ENCODE measurements at regions not wholly inside any gene's neighbourhood (a gene's known extent, or its start where the extent isn't known, plus 50 kb on each side); places are given as distances from the start of the nearest gene placed in this dataset.
"Not testable (repeated sequence)": the region's sequence is repeated elsewhere in the genome, so short reads cannot be mapped to it uniquely, and the experiment has no call there.

DNA sequence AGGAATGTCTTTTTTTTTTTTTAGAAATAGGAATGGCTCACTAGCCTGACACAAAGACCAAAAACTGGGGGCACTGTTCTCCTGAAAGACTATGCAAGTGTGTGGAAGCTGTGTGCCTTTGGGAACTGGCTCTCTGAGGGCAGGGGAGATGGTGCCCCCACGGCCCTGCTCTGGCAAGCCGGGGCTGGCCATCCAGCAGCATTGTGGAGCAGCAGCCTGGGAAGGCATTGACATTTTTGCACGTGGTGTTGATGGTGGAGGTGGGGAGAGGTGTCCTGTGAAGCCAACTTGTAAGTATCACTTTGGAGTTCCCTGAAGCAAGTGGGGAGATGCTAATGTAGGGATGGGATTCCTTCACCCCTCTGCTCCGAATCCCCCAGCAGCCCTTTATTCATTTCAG lies 460.1 kb downstream of the RPS6KC1 start:
- DNase-seq: no peak
- Mint-ChIP-seq H3K27me3 (peaks cover 10% of the 10 kb centered on the region), H3K9me3 (peaks cover 1% of the 10 kb centered on the region), H3K4me3 (no peak overlapping the region), H3K27ac (no peak overlapping the region), H3K36me3 (no peaks in the 10 kb centered on the region), H3K4me1 (no peaks in the 10 kb centered on the region)

DNA sequence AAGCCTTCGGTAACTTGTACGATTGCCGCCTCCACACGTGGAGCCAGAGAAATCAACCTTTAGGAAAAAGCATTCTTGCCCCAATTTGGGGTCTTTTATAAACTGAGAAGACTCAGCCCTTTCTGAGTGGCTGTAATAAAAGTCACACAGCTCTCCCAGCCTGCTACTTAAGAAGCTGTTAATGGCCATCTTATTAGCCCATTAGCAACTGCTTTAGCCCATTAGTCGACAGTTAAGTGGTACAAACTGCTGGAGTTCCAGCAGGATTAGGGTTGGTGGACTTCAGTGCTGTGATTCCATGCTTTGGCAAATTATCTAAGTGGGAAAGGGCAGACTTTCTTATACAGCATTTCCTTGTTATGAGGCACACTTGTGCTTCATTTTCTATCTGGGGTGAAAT lies 461.3 kb downstream of the RPS6KC1 start:
- Mint-ChIP-seq H3K27ac (no peak overlapping the region), H3K4me1 (no peaks in the 10 kb centered on the region), H3K4me3 (no peak overlapping the region), H3K9me3 (peaks cover 1% of the 10 kb centered on the region), H3K27me3 (peaks cover 10% of the 10 kb centered on the region), H3K36me3 (no peaks in the 10 kb centered on the region)
- DNase-seq: no peak

DNA sequence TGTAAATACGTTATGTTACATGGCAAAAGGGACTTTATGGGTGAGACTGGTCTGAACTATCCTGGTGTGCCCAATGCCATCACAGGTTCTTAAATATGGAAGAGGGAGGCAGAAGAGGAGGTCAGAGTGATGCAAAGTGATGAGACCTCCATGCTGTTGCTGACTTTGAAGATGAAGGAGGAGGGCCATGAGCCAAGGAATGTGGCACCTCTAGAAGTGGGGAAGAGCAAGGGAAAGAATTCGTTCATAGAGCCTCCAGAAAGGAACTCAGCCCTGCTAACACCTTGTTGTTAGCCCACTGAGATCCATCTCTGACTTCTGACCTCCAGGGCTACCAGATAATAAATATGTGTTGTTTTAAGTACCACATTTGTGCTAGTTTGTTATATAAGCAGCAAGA lies 462.0 kb downstream of the RPS6KC1 start:
- H3K9me3 Mint-ChIP-seq: peaks cover 1% of the 10 kb centered on the region
- no peak overlapping the region for H3K4me3 Mint-ChIP-seq
- no peaks in the 10 kb centered on the region for H3K4me1 Mint-ChIP-seq
- H3K27ac Mint-ChIP-seq: no peak overlapping the region
- DNase-seq: no peak
- H3K27me3 Mint-ChIP-seq: peaks cover 10% of the 10 kb centered on the region
- H3K36me3 Mint-ChIP-seq: no peaks in the 10 kb centered on the region

DNA sequence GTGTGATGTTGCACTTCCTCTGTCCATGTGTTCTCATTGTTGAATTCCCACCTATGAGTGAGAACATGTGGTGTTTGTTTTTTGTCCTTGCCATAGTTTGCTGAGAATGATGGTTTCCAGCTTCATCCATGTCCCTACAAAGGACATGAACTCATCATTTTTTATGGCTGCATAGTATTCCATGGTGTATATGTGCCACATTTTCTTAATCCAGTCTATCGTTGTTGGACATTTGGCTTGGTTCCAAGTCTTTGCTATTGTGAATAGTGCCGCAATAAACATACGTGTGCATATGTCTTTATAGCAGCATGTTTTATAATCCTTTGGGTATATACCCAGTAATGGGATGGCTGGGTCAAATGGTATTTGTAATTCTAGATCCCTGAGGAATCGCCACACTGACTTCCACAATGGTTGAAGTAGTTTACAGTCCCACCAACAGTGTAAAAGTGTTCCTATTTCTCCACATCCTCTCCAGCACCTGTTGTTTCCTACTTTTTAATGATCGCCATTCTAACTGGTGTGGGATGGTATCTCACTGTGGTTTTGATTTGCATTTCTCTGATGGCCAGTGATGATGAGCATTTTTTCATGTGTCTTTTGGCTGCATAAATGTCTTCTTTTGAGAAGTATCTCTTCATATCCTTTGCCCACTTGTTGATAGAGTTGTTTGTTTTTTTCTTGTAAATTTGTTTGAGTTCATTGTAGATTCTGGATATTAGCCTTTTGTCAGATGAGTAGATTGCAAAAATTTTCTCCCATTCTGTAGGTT lies 463.6 kb downstream of the RPS6KC1 start:
- H3K36me3 Mint-ChIP-seq, H3K4me3 Mint-ChIP-seq, H3K9me3 Mint-ChIP-seq, H3K27ac Mint-ChIP-seq, H3K4me1 Mint-ChIP-seq, DNase-seq: not testable (repeated sequence)
- peaks cover 17% of the 10 kb centered on the region for H3K27me3 Mint-ChIP-seq

DNA sequence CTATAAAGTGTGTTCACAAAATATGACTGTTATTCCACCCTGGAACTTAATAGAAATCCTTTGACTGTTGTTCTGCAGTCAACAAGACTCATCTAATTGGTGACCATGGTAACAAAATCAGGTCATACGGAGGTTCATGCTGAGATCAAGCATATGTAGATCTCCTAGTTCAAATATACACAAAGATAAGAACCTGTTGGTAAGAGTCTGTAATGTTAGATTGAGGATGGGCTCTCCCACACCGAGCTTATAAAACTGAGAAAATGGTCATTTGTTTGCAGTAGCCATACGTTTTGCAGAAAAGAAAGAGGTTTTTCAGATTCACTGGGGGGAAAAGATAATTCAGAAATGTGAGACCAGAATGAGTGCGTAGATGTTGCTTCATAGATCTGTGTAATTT lies 468.1 kb downstream of the RPS6KC1 start:
- no peak for DNase-seq
- Mint-ChIP-seq H3K36me3 (no peaks in the 10 kb centered on the region), H3K4me3 (no peak overlapping the region), H3K27ac (no peak overlapping the region), H3K9me3 (peaks cover 5% of the 10 kb centered on the region), H3K27me3 (peaks cover 14% of the 10 kb centered on the region), H3K4me1 (no peaks in the 10 kb centered on the region)

DNA sequence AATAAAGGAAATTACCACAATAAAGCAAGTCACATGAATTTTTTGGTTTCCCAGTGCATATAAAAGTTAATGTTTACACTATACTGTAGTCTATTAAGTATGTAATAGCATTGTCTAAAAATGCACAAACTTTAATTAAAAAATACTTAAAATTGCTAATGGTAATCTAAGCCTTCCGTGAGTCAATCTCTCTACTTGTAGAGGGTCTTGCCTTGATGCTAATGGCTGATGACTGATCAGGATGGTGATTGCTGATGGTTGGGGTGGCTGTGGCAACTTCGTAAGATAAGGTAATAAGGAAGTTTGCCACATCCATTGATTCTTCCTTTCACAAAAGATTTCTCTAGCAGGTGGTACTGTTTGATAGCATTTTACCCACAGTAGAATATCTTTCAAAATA lies 466.6 kb upstream of the PROX1 start:
- Mint-ChIP-seq H3K27me3 (peaks cover 14% of the 10 kb centered on the region), H3K4me1 (no peaks in the 10 kb centered on the region), H3K27ac (no peak overlapping the region), H3K36me3 (no peaks in the 10 kb centered on the region), H3K9me3 (peaks cover 4% of the 10 kb centered on the region), H3K4me3 (no peak overlapping the region)
- DNase-seq: no peak

DNA sequence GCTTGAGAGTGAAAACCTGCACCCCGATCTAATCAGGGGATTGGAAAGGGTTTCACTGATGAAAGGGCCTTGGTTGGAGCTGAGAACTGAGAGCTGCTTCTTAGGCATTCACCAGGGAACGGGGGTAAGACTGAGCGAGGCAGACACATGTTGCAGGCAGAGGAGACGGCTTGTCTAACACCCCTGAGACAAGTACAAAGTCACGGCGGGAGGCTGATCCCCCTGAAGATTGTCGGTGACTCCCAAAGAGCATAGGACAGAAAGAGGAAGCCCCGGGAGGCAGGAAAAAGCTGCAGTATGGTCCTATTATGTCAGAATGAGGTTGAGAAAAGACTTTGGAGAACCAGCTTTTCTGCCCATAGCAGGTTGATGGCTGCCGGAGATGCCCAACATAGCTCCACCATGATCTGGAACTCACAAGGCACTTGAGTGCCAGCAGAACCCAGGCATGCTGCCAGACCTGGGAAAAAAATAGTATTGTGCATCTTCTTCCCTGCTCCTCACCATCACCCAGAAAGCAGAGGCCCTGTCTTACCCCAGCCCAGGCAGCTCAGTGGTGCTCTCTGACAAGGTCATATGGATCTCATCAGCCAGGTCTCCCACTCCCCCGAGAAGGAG lies 463.9 kb upstream of the PROX1 start:
- no peak for DNase-seq
- Mint-ChIP-seq H3K27me3 (peaks cover 9% of the 10 kb centered on the region), H3K9me3 (peaks cover 4% of the 10 kb centered on the region), H3K36me3 (no peaks in the 10 kb centered on the region), H3K4me3 (no peak overlapping the region), H3K27ac (no peak overlapping the region), H3K4me1 (no peaks in the 10 kb centered on the region)

DNA sequence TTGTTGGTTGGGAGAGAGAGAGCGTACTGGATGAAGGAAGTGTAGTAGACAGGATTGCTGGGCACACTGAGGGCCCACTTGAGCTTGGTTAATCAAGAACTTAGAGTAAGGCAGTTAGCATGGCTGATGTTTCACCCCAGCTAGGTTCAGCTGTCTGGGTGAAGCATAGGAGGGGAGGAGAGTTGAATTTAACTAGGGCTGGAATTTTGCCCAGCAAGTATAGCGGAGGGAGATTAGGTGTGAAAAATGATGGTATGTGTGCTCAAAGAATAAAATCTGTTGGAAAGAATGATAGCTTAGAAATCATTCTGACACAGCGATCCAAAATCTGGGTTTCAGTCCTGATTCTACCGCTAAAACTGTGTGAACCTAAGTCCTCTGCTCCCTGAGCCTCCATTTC lies 461.5 kb upstream of the PROX1 start:
- no peak overlapping the region for H3K4me3 Mint-ChIP-seq
- no peaks in the 10 kb centered on the region for H3K27me3 Mint-ChIP-seq
- H3K9me3 Mint-ChIP-seq: peaks cover 4% of the 10 kb centered on the region
- H3K4me1 Mint-ChIP-seq: no peaks in the 10 kb centered on the region
- DNase-seq: no peak
- H3K36me3 Mint-ChIP-seq: no peaks in the 10 kb centered on the region
- no peak overlapping the region for H3K27ac Mint-ChIP-seq

DNA sequence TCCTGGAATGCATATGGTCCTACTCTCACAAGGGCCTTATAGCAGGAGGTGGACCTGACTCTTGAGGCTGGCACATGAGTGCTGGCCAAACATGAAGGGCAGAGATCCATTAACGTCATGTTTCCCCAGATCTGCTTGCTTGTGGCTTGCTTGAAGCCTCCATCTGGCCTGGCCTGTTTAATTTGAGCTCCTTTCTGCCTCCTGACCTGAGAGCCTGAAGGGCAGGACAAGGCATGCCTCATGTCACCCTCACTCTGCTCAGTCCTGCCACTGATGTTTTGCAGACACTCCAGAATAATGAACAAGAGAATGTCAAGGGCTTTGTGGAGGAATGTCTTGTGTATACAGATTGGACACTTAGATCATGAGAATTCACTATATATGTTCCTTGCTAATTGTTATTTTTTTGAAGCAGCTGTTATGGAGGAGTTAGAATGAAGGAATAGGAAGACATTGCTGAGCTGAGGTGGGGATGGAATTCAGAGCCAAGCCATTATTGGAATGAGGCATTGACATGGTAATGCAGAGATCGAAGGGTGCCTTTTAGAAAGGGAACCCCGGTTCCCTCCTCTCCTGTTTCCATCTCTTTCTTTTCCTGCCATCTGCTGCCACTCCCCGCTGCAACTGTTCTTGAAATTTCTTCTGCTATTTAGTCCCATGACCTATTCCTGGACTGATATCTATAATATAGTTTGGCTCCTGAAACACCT lies 457.0 kb upstream of the PROX1 start:
- H3K4me3 Mint-ChIP-seq: no peak overlapping the region
- DNase-seq: no peak
- H3K27ac Mint-ChIP-seq: no peak overlapping the region
- no peaks in the 10 kb centered on the region for H3K27me3 Mint-ChIP-seq
- no peaks in the 10 kb centered on the region for H3K9me3 Mint-ChIP-seq
- H3K4me1 Mint-ChIP-seq: no peaks in the 10 kb centered on the region
- H3K36me3 Mint-ChIP-seq: no peaks in the 10 kb centered on the region

DNA sequence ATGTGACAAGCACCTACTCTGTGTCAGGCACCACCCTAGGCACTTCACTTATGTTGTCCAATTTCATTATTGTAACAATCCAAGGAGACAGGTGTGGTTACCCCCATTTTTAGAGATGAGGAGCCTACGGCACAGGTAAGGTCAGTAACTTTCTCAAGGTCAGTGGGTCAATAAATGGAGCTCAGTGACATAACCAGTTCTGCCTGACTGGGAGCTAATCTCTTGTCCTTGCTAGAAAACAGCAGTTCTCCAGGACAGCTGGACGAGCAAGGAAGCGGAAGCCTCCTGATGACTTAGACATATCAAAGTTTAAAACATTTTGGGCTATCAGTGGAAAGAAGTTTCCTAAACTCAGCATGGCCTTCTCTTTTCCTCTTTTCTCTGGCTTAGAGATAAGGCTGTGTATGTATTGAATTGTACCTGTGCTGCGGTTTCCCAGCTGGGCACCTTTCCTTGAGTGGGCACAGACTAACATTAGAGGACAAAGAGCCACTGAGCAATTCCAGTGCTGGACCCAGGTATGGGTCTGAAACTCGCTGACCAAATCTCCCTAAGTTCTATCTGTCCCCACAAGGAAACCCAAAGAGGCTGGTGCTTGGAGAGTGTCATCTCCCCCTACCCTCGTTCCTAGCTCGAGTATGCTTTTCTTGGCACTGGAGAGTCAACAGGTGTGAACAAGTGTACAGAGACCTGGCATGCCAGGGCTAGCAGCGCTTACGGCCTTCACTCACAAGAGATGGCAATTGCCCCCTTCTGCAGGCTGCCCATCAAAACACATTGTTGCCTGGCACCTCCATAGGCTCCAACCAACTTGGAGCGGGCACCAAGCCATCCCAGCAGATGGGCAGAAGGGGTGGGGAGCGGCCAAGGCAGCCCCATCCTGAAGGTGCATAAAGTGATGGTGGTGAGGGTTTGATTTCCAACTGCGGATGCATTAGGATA lies 456.1 kb upstream of the PROX1 start:
- no peak overlapping the region for H3K27ac Mint-ChIP-seq
- no peak overlapping the region for H3K4me3 Mint-ChIP-seq
- H3K27me3 Mint-ChIP-seq: no peaks in the 10 kb centered on the region
- no peak for DNase-seq
- H3K36me3 Mint-ChIP-seq: no peaks in the 10 kb centered on the region
- H3K4me1 Mint-ChIP-seq: no peaks in the 10 kb centered on the region
- no peaks in the 10 kb centered on the region for H3K9me3 Mint-ChIP-seq

DNA sequence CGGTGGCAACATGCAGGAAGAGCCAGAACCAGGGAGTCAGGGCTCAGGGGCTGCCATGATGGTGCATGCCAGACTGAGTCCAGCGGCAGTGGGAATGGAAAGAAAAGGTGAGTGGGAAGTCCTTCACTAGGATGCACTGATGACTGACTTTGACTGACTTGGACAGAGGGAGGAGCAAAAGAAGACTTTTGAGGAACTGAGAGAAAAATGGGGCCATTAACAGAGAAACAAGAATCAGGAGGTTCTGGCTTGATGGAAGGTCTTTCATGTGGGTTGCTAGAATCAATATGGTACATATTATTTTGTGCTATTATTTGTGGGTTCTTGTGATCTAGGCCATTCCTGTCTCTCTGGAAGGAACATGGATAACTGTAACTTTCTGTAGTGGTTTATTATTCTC lies 454.6 kb upstream of the PROX1 start:
- H3K27ac Mint-ChIP-seq: no peak overlapping the region
- H3K9me3 Mint-ChIP-seq: no peaks in the 10 kb centered on the region

DNA sequence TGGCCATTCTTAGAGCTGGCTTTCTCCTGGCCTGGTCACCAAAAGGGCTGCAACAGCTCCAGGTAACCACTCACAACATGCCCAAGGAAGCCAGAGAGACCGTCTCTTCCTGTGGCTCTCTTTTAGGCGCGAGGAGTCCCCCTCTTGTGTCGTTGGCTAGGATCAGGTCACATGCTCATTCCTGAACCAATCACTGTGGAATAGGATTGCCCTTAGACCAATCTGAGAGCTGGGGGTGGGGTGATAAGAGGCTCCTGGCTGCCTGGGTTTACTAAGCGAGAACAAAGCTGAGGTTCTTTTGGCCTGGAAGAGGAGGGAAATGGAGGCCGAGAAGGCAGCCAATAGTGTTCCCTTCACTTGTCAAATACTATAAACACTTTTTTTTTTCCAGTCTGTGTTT lies 452.1 kb upstream of the PROX1 start:
- Mint-ChIP-seq H3K4me3 (no peak overlapping the region), H3K9me3 (no peaks in the 10 kb centered on the region), H3K4me1 (no peaks in the 10 kb centered on the region), H3K27me3 (no peaks in the 10 kb centered on the region), H3K36me3 (no peaks in the 10 kb centered on the region), H3K27ac (no peak overlapping the region)
- DNase-seq: no peak

More for the DNA sequence above, 454.6 kb upstream of the PROX1 start:
- Mint-ChIP-seq H3K4me3 (no peak overlapping the region), H3K27me3 (no peaks in the 10 kb centered on the region), H3K4me1 (no peaks in the 10 kb centered on the region), H3K36me3 (no peaks in the 10 kb centered on the region)
- no peak for DNase-seq

DNA sequence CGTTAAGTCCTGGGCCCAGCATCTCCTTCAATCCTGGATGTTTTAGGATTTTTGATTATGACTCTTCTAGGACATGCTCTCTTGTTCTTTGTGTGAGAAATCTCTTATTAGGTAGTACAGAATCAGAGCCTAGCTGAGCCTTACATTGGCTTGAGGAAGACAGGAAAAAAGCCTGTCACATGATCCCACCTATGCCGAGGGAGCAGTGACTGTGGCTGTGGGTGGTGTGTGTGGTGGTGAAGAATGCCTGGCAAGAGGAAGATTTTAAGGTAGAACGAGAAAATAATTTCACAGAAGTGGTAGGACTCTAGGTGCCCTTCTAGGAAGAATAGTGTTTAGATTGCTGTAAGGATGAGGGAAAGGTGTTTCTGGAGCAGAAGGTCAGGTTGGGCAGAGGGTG lies 449.5 kb upstream of the PROX1 start:
- H3K4me1 Mint-ChIP-seq: no peaks in the 10 kb centered on the region
- no peak overlapping the region for H3K4me3 Mint-ChIP-seq
- H3K27ac Mint-ChIP-seq: no peak overlapping the region
- no peaks in the 10 kb centered on the region for H3K9me3 Mint-ChIP-seq
- H3K36me3 Mint-ChIP-seq: no peaks in the 10 kb centered on the region
- DNase-seq: no peak
- H3K27me3 Mint-ChIP-seq: no peaks in the 10 kb centered on the region

DNA sequence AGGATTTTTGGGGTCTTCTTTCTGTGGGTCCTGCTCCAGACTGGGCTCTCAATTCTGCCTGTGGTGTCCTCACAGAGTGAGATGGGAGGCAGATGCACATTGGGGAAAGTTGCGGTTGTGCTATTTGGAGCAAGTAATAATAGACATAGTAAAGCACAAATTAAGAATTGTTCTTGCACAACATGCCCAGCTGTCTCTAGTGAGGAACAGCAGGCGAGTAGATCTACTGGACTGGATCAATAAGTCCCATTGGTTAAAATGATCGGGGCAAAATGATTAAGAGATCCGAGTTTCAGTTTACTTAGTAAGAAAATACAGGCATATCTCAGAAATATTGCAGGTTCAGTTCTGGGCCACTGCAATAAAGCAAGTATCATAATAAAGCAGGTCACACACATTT lies 448.3 kb upstream of the PROX1 start:
- Mint-ChIP-seq H3K4me3 (no peak overlapping the region), H3K27ac (no peak overlapping the region), H3K27me3 (no peaks in the 10 kb centered on the region), H3K36me3 (no peaks in the 10 kb centered on the region), H3K9me3 (no peaks in the 10 kb centered on the region), H3K4me1 (no peaks in the 10 kb centered on the region)
- no peak for DNase-seq

DNA sequence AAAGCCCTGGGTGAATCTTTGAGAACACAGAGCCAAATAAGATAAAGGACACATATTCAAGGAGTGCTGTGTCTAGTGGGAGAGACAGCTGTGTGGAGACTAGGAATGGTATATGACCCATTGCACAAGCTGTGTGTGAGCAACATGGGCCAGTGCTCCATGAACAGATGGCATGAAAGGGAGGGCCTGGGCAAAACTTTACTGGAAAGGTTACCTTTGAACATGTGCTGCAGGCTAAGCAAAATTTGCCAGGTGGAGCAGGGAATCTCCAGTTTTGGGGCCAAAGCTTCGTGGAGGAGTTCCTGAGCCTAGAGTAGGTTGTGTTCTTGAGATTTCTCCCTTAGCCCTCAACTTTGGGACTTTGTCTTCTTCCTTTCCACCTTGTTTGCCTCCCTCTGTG lies 446.1 kb upstream of the PROX1 start:
- no peak for DNase-seq
- H3K27me3 Mint-ChIP-seq: no peaks in the 10 kb centered on the region
- no peaks in the 10 kb centered on the region for H3K36me3 Mint-ChIP-seq
- H3K27ac Mint-ChIP-seq: no peak overlapping the region
- no peaks in the 10 kb centered on the region for H3K4me1 Mint-ChIP-seq
- no peak overlapping the region for H3K4me3 Mint-ChIP-seq
- no peaks in the 10 kb centered on the region for H3K9me3 Mint-ChIP-seq

Measured in activated naive CD8-positive, alpha-beta T cell treated with anti-CD3 and anti-CD28 coated beads for 36 hours (primary cell).